Nephron progenitor cell (in vitro differentiated cells): ENCODE measurements at regions not wholly inside any gene's neighbourhood (a gene's known extent, or its start where the extent isn't known, plus 50 kb on each side); places are given as distances from the start of the nearest gene placed in this dataset.

Experiments used
- DNase-seq: peaks from one replicate; pipeline ENCODE4 v3.0.0; 2021
- H3K27ac Mint-ChIP-seq: 2 replicates; pipeline ENCODE4 v1.8.0; 2021; ENCODE audit warnings: mild to moderate bottlenecking, moderate library complexity, mixed read lengths
- H3K27me3 Mint-ChIP-seq: 2 replicates; pipeline ENCODE4 v1.8.0; 2021; ENCODE audit warnings: mild to moderate bottlenecking, low read depth, mixed read lengths; ENCODE audit not compliant: poor library complexity
- H3K36me3 Mint-ChIP-seq: 2 replicates; pipeline ENCODE4 v1.8.0; 2021; ENCODE audit warnings: low read depth, mixed read lengths
- H3K4me1 Mint-ChIP-seq: 2 replicates; pipeline ENCODE4 v1.8.0; 2021; ENCODE audit warnings: mixed read lengths
- H3K4me3 Mint-ChIP-seq: 2 replicates; pipeline ENCODE4 v1.8.0; 2021; ENCODE audit warnings: mild to moderate bottlenecking, moderate library complexity, mixed read lengths
- H3K9me3 Mint-ChIP-seq: 2 replicates; pipeline ENCODE4 v1.8.0; 2021; ENCODE audit warnings: mild to moderate bottlenecking, moderate library complexity, mixed read lengths
- TF ChIP-seq, protein P1 (sequence below): fragments of 200-600 bp; sonication (generic); IDR thresholded peaks from 2 replicates; pipeline ENCODE4 v1.5.0; 2021; ENCODE audit warnings: antibody characterized with exemption

DNA sequence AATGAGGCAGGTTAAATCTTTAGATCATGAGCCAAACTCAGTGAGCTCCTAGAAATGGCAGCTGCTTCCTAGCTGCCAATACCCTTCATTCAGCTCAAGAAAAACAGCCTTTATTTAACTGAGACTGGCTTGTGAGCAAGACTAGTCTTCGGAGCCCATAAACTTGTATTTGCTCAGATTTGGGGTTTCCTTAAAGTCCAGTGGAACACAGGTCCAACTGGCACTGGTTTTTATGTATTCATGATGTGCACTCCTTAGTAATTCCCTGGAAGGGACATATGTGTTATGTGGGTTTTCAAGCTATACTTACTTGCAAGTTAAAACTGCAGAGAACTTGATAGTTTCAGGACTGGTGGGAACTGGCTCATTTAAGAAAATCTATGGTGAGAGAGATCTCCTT lies 380.1 kb upstream of the TMEM132C start:
- TF ChIP-seq, protein P1, sequence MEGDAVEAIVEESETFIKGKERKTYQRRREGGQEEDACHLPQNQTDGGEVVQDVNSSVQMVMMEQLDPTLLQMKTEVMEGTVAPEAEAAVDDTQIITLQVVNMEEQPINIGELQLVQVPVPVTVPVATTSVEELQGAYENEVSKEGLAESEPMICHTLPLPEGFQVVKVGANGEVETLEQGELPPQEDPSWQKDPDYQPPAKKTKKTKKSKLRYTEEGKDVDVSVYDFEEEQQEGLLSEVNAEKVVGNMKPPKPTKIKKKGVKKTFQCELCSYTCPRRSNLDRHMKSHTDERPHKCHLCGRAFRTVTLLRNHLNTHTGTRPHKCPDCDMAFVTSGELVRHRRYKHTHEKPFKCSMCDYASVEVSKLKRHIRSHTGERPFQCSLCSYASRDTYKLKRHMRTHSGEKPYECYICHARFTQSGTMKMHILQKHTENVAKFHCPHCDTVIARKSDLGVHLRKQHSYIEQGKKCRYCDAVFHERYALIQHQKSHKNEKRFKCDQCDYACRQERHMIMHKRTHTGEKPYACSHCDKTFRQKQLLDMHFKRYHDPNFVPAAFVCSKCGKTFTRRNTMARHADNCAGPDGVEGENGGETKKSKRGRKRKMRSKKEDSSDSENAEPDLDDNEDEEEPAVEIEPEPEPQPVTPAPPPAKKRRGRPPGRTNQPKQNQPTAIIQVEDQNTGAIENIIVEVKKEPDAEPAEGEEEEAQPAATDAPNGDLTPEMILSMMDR: no peak
- no peaks in the 10 kb centered on the region for H3K36me3 Mint-ChIP-seq
- H3K4me3 Mint-ChIP-seq: no peak overlapping the region
- no peak overlapping the region for H3K27ac Mint-ChIP-seq
- H3K27me3 Mint-ChIP-seq: peaks cover 6% of the 10 kb centered on the region
- DNase-seq: no peak
- no peaks in the 10 kb centered on the region for H3K4me1 Mint-ChIP-seq
- no peaks in the 10 kb centered on the region for H3K9me3 Mint-ChIP-seq

DNA sequence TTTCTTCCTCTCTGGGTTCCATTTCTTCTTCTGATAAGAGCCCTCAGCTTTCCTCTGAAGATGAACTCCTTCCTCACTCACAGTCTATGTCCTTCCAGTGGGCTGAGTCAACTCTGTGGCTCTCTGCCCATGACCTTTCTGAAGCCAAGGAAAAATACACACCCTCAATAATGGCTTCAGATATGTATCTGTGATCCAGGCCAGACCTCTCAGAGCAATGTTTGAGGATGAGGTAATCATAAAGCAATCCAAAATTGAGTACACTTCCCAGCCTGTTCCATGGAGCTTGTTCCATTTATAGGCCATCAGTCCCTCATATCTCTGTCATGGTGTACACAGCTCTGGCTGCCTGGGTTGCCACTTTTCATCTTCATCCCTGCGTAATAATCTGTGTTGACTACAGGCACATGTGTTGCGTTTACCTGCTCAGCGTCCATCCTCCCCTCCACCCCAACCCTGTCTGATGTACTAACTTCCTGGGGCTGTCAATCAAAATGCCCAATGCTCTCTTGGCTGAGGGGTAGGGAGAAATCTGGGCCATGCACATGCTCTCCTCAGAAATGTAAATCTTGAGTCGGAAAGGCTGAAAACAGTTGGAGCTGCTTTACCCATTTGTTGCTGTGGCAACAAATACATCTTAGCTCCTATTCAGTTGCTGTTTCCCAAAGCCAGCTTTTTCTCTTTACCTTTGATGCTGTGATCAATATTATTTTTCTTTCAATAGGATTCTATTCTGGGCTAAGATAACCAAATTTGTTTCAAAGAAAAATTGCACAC lies 377.8 kb upstream of the TMEM132C start:
- Mint-ChIP-seq H3K27ac (no peak overlapping the region), H3K36me3 (no peaks in the 10 kb centered on the region), H3K27me3 (peaks cover 4% of the 10 kb centered on the region), H3K4me1 (no peaks in the 10 kb centered on the region), H3K4me3 (no peak overlapping the region), H3K9me3 (no peaks in the 10 kb centered on the region)
- no peak for DNase-seq
- TF ChIP-seq, protein P1: no peak

DNA sequence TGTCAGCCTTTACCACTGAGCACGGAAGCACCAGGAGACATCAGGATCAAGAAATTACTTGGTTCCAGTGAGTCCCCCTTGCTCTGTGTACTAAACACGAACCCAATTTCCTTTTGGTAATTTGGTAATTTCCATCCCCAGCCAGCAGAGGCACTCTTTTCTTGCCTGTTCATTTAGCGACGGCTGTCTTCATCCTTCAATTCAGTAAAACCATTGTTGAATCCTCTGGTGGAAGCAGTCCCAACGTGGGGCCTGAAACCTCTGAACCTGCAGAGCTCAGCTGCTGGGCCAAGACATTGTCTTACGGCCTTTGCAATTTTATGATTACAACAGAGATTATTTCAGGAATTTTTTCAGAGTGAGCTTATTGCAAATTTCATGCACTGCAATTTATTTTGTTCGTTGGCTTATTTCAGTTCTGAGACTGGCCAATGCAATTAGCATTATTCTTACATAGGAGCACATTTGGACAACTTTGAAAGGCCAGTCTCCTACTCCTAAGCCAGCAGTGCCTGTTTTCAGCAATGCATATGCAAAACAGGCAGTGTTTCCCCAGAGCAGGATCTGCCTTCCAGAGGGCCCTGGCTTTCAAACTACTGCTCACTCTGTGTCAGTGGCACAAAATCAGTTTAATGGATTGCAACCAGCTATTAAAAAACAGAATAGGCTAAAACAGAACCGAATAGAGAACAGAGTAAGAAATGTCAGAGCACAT lies 372.9 kb upstream of the TMEM132C start:
- peak; percentile 8 for DNase-seq
- Mint-ChIP-seq H3K36me3 (no peaks in the 10 kb centered on the region), H3K4me3 (no peak overlapping the region), H3K9me3 (no peaks in the 10 kb centered on the region), H3K27me3 (peaks cover 10% of the 10 kb centered on the region), H3K27ac (no peak overlapping the region), H3K4me1 (no peaks in the 10 kb centered on the region)
- TF ChIP-seq, protein P1: peak; percentile 45

DNA sequence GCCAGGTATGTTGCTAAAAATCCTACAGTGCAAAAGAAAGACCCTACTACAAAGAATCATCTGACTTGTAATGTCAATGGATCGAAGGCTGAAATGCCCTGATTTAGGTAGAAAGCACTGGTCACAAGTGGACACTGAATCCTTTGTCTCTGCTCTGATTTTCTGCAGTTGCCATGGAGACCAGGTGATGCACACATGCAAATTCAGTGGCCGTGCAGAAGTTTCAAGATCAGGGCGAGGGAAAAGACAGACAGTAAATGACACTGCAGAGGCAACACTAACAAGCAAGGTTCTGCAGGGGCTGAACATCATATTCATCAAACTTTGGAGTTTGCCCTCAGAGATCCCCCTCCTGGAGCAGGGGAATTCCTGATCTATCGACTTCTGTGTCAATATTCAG lies 370.3 kb upstream of the TMEM132C start:
- Mint-ChIP-seq H3K4me1 (peaks cover 6% of the 10 kb centered on the region), H3K9me3 (no peaks in the 10 kb centered on the region), H3K4me3 (no peak overlapping the region), H3K27ac (no peak overlapping the region), H3K36me3 (no peaks in the 10 kb centered on the region), H3K27me3 (peaks cover 14% of the 10 kb centered on the region)
- TF ChIP-seq, protein P1: no peak
- DNase-seq: no peak

DNA sequence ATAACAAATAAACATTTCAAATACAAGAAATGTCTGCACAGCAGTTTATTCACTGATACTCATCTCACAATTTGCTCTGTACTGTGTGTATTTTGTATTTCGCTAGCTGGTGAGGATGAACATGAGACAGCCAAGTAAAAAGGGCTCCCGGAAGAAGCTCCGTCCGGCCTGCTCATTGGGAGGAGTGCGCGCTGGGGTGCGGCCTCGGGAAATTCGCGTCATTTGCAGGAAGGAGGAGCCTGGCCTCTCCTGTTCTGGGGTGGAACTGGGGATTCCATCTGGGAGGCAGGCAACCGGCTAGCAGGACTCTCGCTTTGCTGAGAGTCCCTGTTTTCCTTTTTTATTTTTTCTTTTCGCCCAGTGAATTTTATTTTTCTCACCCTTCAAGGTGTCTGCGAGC lies 368.4 kb upstream of the TMEM132C start:
- H3K4me1 Mint-ChIP-seq: peaks cover 6% of the 10 kb centered on the region
- DNase-seq: no peak
- no peaks in the 10 kb centered on the region for H3K9me3 Mint-ChIP-seq
- no peak overlapping the region for H3K27ac Mint-ChIP-seq
- TF ChIP-seq, protein P1: no peak
- peaks cover 10% of the 10 kb centered on the region for H3K27me3 Mint-ChIP-seq
- H3K4me3 Mint-ChIP-seq: no peak overlapping the region
- no peaks in the 10 kb centered on the region for H3K36me3 Mint-ChIP-seq
